ENCODE measurements at regions not wholly inside any gene's neighbourhood (a gene's known extent, or its start where the extent isn't known, plus 50 kb on each side); places are given as distances from the start of the nearest gene placed in this dataset.
"Not testable (repeated sequence)": the region's sequence is repeated elsewhere in the genome, so short reads cannot be mapped to it uniquely, and the experiment has no call there.

- Mint-ChIP-seq H3K4me1 (no peaks in the 10 kb centered on the region), H3K4me3 (no peak overlapping the region), H3K27me3 (no peaks in the 10 kb centered on the region), H3K27ac (no peak overlapping the region), H3K9me3 (no peaks in the 10 kb centered on the region), H3K36me3 (ENCODE audit: low read depth) (no peaks in the 10 kb centered on the region)
- no peak for DNase-seq
- intact Hi-C loops (cut with micrococcal nuclease): no loop called here
These were observed 683.6 kb downstream of the NUP35 start for GRCh38 chr2:183807870-183808269.

DNA sequence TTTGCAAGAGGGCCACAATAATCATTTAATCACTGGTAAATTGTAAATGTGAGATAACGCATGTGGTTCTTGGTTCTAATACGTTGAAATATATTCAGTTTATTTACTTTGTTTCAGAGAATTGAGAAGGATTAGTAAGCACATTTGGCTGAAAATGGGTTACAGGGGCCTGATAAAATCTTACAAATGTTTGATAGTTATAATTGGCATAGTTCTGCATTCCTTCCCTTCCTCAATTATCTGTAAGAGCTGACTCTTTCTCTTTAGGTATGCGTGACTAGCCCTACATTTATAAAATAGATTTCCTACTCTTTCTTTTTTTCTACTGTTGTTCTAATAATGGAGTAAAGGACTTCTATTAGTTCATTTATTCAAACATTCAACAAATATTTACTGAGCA is 685.2 kb downstream of the NUP35 start:
- Mint-ChIP-seq H3K27me3 (no peaks in the 10 kb centered on the region), H3K27ac (no peak overlapping the region), H3K4me1 (no peaks in the 10 kb centered on the region), H3K4me3 (no peak overlapping the region), H3K36me3 (ENCODE audit: low read depth) (no peaks in the 10 kb centered on the region), H3K9me3 (no peaks in the 10 kb centered on the region)
- intact Hi-C loops (cut with micrococcal nuclease): no loop called here
- no peak for DNase-seq

DNA sequence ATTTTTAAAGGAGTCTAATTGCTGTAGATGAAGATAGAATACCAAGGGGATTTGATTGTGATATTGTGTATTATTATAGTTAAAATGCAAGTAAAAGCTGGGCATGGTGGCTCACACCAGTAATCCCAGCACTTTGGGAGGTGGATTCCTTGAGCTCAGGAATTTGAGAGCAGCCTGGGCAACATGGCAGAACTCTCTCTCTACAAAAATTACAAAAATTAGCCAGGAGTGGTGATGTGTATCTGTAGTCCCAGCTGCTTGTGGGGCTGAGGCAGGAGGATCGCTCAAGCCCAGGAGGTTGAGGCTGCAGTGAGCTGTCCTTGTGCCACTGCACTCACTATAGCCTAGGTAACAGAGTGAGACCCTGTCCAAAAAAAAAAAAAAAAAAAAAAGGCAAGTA is 687.0 kb downstream of the NUP35 start:
- no peak overlapping the region for H3K27ac Mint-ChIP-seq

GRCh38 chr2:183812091-183812490 is 687.8 kb downstream of the NUP35 start:
- Mint-ChIP-seq H3K9me3 (no peaks in the 10 kb centered on the region), H3K4me1 (no peaks in the 10 kb centered on the region), H3K4me3 (no peak overlapping the region), H3K27me3 (no peaks in the 10 kb centered on the region), H3K36me3 (ENCODE audit: low read depth) (no peaks in the 10 kb centered on the region), H3K27ac (no peak overlapping the region)
- DNase-seq: no peak
- intact Hi-C loops (cut with micrococcal nuclease): no loop called here

More for the DNA sequence above, 687.0 kb downstream of the NUP35 start:
- Mint-ChIP-seq H3K27me3 (no peaks in the 10 kb centered on the region), H3K36me3 (ENCODE audit: low read depth) (no peaks in the 10 kb centered on the region), H3K4me3 (no peak overlapping the region), H3K4me1 (no peaks in the 10 kb centered on the region), H3K9me3 (no peaks in the 10 kb centered on the region)
- intact Hi-C loops (cut with micrococcal nuclease): no loop called here
- no peak for DNase-seq

DNA sequence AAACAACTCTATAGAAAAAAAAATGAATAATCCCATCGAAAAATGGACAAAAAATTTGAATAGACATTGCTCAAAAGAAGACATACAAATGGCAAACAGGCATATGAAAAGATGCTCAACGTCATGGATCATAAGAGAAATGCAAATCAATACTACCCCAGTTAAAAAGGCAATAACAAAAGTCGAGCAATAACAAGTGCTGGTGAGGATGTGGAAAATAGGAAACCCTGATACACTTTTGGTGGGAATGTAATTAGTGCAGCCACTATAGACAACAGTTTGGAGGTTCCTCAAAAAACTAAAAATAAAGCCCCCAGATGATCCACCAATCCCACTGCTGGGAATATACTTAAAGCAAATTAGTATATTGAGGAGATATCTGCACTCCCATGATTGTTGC is 701.5 kb downstream of the NUP35 start:
- Mint-ChIP-seq H3K27ac (no peak overlapping the region), H3K36me3 (ENCODE audit: low read depth) (no peaks in the 10 kb centered on the region), H3K9me3 (peaks cover 5% of the 10 kb centered on the region), H3K4me1 (no peaks in the 10 kb centered on the region), H3K4me3 (no peak overlapping the region), H3K27me3 (no peaks in the 10 kb centered on the region)
- DNase-seq: no peak
- intact Hi-C loops (cut with micrococcal nuclease): no loop called here

DNA sequence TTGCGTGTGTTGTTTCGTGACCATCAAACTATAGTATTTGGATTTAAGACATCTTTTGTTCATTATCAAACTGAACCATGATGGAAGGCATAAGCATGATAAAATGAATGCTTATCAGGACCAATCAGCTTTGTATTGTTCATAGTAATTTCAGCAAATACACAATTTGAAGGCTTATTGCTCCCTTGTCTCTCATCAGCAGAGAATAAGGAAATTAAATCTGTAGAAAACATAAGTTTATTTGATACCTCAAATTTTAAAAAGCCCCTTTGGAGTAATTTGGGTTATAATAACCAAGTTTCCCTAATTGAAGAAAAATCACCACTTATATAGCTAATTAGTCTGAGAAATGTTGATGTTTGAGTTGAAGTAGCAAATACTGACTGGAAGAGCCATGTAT is 705.7 kb downstream of the NUP35 start:
- Mint-ChIP-seq H3K36me3 (ENCODE audit: low read depth) (no peaks in the 10 kb centered on the region), H3K4me3 (no peak overlapping the region), H3K27me3 (no peaks in the 10 kb centered on the region), H3K9me3 (peaks cover 5% of the 10 kb centered on the region), H3K4me1 (no peaks in the 10 kb centered on the region), H3K27ac (no peak overlapping the region)
- intact Hi-C loops (cut with micrococcal nuclease): no loop called here
- no peak for DNase-seq

- no peaks in the 10 kb centered on the region for H3K27me3 Mint-ChIP-seq
- H3K4me1 Mint-ChIP-seq: no peaks in the 10 kb centered on the region
- no peak overlapping the region for H3K27ac Mint-ChIP-seq
- no peaks in the 10 kb centered on the region for H3K36me3 Mint-ChIP-seq (ENCODE audit: low read depth)
- no peak overlapping the region for H3K4me3 Mint-ChIP-seq
- intact Hi-C loops (cut with micrococcal nuclease): no loop called here
- no peak for DNase-seq
- no peaks in the 10 kb centered on the region for H3K9me3 Mint-ChIP-seq
These were observed 712.9 kb downstream of the NUP35 start for GRCh38 chr2:183837157-183837556.

GRCh38 chr2:183838295-183838694 is 714.1 kb downstream of the NUP35 start:
- DNase-seq: no peak
- H3K4me1 Mint-ChIP-seq: no peaks in the 10 kb centered on the region
- H3K27ac Mint-ChIP-seq: no peak overlapping the region
- no peaks in the 10 kb centered on the region for H3K9me3 Mint-ChIP-seq
- H3K36me3 Mint-ChIP-seq (ENCODE audit: low read depth): no peaks in the 10 kb centered on the region
- H3K27me3 Mint-ChIP-seq: no peaks in the 10 kb centered on the region
- intact Hi-C loops (cut with micrococcal nuclease): no loop called here
- H3K4me3 Mint-ChIP-seq: no peak overlapping the region

GRCh38 chr2:183840061-183840584 is 715.9 kb downstream of the NUP35 start:
- no peaks in the 10 kb centered on the region for H3K27me3 Mint-ChIP-seq
- H3K4me1 Mint-ChIP-seq: no peaks in the 10 kb centered on the region
- no peak overlapping the region for H3K27ac Mint-ChIP-seq
- H3K9me3 Mint-ChIP-seq: no peaks in the 10 kb centered on the region
- no peaks in the 10 kb centered on the region for H3K36me3 Mint-ChIP-seq (ENCODE audit: low read depth)
- no peak for DNase-seq
- no peak overlapping the region for H3K4me3 Mint-ChIP-seq
- intact Hi-C loops (cut with micrococcal nuclease): no loop called here

GRCh38 chr2:183849826-183850225 is 725.6 kb downstream of the NUP35 start:
- H3K27me3 Mint-ChIP-seq; H3K36me3 Mint-ChIP-seq (ENCODE audit: low read depth); H3K4me3 Mint-ChIP-seq; H3K4me1 Mint-ChIP-seq; intact Hi-C loops (cut with micrococcal nuclease); H3K27ac Mint-ChIP-seq; DNase-seq; H3K9me3 Mint-ChIP-seq: not testable (repeated sequence)

DNA sequence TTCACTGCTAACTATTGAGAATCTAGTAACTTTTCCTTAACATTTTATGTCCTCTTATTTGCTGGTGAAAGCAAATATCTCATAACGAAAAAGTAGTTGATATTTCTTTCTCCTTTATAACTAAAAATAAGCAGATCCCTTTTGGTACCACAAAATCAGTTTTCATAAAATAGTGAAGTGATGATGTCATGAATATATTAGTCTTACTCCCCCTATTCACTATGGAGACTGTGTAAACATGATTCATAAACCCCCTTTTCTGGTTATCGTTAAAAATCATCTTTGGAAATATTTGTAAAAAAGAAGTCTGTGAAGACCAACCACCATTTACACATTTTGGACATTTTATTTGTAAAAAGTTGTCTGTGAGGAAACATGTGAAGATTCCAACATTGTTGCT is 734.9 kb downstream of the NUP35 start:
- H3K27ac Mint-ChIP-seq: no peak overlapping the region
- peaks cover 4% of the 10 kb centered on the region for H3K9me3 Mint-ChIP-seq
- intact Hi-C loops (cut with micrococcal nuclease): no loop called here
- H3K4me3 Mint-ChIP-seq: no peak overlapping the region
- no peak for DNase-seq
- no peaks in the 10 kb centered on the region for H3K27me3 Mint-ChIP-seq
- no peaks in the 10 kb centered on the region for H3K4me1 Mint-ChIP-seq
- H3K36me3 Mint-ChIP-seq (ENCODE audit: low read depth): no peaks in the 10 kb centered on the region

GRCh38 chr2:183866666-183867065 is 731.7 kb upstream of the ZNF804A start:
- Mint-ChIP-seq H3K27ac (no peak overlapping the region), H3K4me3 (no peak overlapping the region), H3K9me3 (no peaks in the 10 kb centered on the region), H3K36me3 (ENCODE audit: low read depth) (no peaks in the 10 kb centered on the region), H3K4me1 (no peaks in the 10 kb centered on the region), H3K27me3 (no peaks in the 10 kb centered on the region)
- DNase-seq: no peak
- intact Hi-C loops (cut with micrococcal nuclease): no loop called here

DNA sequence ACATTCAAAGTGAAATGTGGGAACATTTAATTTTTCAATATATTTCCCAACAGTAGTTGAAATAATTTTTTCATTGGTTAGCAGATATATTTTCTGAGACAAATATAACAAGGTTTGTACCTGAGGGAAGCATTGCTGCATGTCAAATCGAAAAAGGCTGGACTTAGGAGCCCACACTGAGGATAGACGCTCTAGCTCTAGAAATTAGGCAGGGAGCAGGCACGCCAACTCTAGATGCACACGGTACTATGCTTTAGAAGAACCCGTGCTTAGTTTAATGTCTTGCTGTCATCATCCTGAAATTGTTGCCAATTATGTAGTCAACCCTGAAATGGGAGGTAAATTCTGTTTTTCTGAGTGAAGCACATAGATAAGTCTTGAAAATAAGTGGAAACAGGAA is 731.1 kb upstream of the ZNF804A start:
- H3K36me3 Mint-ChIP-seq (ENCODE audit: low read depth): no peaks in the 10 kb centered on the region
- intact Hi-C loops (cut with micrococcal nuclease): no loop called here
- H3K27ac Mint-ChIP-seq: no peak overlapping the region

GRCh38 chr2:183868153-183868552 is 730.2 kb upstream of the ZNF804A start:
- Mint-ChIP-seq H3K27ac (no peak overlapping the region), H3K27me3 (no peaks in the 10 kb centered on the region), H3K36me3 (ENCODE audit: low read depth) (no peaks in the 10 kb centered on the region), H3K4me3 (no peak overlapping the region), H3K4me1 (no peaks in the 10 kb centered on the region), H3K9me3 (peaks cover 1% of the 10 kb centered on the region)
- intact Hi-C loops (cut with micrococcal nuclease): no loop called here
- DNase-seq: no peak

More for the DNA sequence above, 731.1 kb upstream of the ZNF804A start:
- H3K9me3 Mint-ChIP-seq: no peaks in the 10 kb centered on the region
- H3K27me3 Mint-ChIP-seq: no peaks in the 10 kb centered on the region
- no peak for DNase-seq
- no peak overlapping the region for H3K4me3 Mint-ChIP-seq
- no peaks in the 10 kb centered on the region for H3K4me1 Mint-ChIP-seq

DNA sequence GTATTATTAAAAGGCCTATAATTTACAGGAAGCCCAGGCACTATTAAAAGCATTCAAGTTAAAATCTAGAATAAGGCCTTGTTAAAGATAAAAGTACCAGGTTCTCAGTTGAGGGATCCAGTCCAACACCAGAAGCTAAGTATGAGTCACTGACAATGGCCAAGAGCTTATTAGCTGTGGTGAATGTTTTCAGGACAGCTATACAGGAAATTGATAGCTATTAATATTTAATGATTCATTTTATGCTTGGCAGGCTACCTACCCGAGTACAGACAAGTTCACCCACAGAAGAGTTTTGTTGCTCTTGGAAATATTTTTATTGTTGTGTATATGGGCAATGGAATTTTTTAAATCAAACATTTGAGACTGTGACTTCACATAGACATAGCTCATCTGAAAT is 729.6 kb upstream of the ZNF804A start:
- no peak overlapping the region for H3K4me3 Mint-ChIP-seq
- no peaks in the 10 kb centered on the region for H3K27me3 Mint-ChIP-seq
- no peak overlapping the region for H3K27ac Mint-ChIP-seq
- intact Hi-C loops (cut with micrococcal nuclease): no loop called here
- no peaks in the 10 kb centered on the region for H3K4me1 Mint-ChIP-seq
- H3K9me3 Mint-ChIP-seq: peaks cover 3% of the 10 kb centered on the region
- H3K36me3 Mint-ChIP-seq (ENCODE audit: low read depth): no peaks in the 10 kb centered on the region
- DNase-seq: no peak

Data from activated CD4-positive, alpha-beta T cell treated with anti-CD3 and anti-CD28 coated beads, Interleukin-2, amount 10 ng/mL, durations not matched to agents 24 days and 14 days (primary cell).